AG10803 (cell line): ENCODE measurements at regions not wholly inside any gene's neighbourhood (a gene's known extent, or its start where the extent isn't known, plus 50 kb on each side); places are given as distances from the start of the nearest gene placed in this dataset.
"Not testable (repeated sequence)": the region's sequence is repeated elsewhere in the genome, so short reads cannot be mapped to it uniquely, and the experiment has no call there.

Source experiments
- DNase-seq: peaks from one replicate; pipeline ENCODE4 v3.0.0; 2010; ENCODE audit warnings: low read depth
- H3K4me3 ChIP-seq: 2 replicates; pipeline ENCODE4 v1.5.1; 2011; ENCODE audit warnings: mild to moderate bottlenecking, low read length, control low read depth
- TF ChIP-seq, protein P1 (sequence below): conservative IDR thresholded peaks from 2 replicates; pipeline ENCODE4 v1.5.1; 2011; ENCODE audit warnings: mild to moderate bottlenecking, low read length, control low read depth, inconsistent platforms

- no peak overlapping the region for H3K4me3 ChIP-seq
- no peak for DNase-seq
- TF ChIP-seq, protein P1, sequence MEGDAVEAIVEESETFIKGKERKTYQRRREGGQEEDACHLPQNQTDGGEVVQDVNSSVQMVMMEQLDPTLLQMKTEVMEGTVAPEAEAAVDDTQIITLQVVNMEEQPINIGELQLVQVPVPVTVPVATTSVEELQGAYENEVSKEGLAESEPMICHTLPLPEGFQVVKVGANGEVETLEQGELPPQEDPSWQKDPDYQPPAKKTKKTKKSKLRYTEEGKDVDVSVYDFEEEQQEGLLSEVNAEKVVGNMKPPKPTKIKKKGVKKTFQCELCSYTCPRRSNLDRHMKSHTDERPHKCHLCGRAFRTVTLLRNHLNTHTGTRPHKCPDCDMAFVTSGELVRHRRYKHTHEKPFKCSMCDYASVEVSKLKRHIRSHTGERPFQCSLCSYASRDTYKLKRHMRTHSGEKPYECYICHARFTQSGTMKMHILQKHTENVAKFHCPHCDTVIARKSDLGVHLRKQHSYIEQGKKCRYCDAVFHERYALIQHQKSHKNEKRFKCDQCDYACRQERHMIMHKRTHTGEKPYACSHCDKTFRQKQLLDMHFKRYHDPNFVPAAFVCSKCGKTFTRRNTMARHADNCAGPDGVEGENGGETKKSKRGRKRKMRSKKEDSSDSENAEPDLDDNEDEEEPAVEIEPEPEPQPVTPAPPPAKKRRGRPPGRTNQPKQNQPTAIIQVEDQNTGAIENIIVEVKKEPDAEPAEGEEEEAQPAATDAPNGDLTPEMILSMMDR, result no peak
Observed at GRCh38 chr18:9043581-9043980, 58.9 kb upstream of the NDUFV2 start.

GRCh38 chr18:9047715-9048114 is 54.8 kb upstream of the NDUFV2 start:
- H3K4me3 ChIP-seq, result no peak overlapping the region
- no peak for DNase-seq
- TF ChIP-seq, protein P1, result no peak

GRCh38 chr18:9048236-9048635 is 54.3 kb upstream of the NDUFV2 start:
- DNase-seq, result no peak
- H3K4me3 ChIP-seq, result no peak overlapping the region
- TF ChIP-seq, protein P1, result no peak

DNA sequence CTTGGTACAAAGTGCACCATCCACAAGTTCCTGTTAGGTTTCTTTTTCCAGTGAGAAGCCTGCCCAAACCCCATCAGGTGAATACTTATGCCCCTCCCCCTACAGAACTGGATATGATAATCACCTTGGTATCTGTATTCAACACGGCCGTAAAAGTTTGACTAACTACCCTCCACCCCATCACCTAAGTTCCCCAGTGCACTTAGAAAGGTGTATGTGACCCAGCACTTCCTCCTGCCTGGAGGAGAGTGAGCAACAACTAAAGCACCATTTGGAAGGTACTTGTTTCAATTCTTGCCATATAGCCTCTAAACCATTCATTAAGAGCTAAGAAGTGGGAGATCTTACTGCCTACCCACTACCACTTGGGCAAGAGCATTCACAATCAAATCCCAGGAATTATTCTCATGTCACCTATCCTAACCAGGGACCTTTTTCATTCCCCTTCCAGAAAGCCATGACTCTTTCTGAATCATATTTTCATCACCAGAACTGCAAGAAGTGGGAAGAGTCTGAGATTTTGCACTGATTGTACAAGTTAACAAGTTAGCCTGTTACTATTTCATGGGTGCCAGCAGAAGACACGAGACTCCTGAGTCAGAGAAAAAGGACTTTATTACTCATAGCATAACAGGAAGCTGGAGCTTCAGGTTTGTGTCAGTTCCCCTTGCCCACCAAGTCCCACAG is 53.5 kb upstream of the NDUFV2 start:
- H3K4me3 ChIP-seq, result no peak overlapping the region
- TF ChIP-seq, protein P1, result no peak
- DNase-seq, result peak; percentile 28

- no peak overlapping the region for H3K4me3 ChIP-seq
- TF ChIP-seq, protein P1, result no peak
- no peak for DNase-seq
Observed at GRCh38 chr18:9049495-9049809, 53.0 kb upstream of the NDUFV2 start.

- not testable (repeated sequence) for DNase-seq, H3K4me3 ChIP-seq
Observed at GRCh38 chr18:9050628-9051284, 51.7 kb upstream of the NDUFV2 start.
